HG03039 (cell line): ENCODE measurements at regions not wholly inside any gene's neighbourhood (a gene's known extent, or its start where the extent isn't known, plus 50 kb on each side); places are given as distances from the start of the nearest gene placed in this dataset.
"Not testable (repeated sequence)": the region's sequence is repeated elsewhere in the genome, so short reads cannot be mapped to it uniquely, and the experiment has no call there.

ENCODE experiments used
- ATAC-seq: cut with Tn5 transposase; IDR thresholded peaks from one replicate; pipeline ENCODE4 v1.9.1; 2021; ENCODE audit warnings: mild to moderate bottlenecking, moderate library complexity; ENCODE audit not compliant: unreplicated experiment

DNA sequence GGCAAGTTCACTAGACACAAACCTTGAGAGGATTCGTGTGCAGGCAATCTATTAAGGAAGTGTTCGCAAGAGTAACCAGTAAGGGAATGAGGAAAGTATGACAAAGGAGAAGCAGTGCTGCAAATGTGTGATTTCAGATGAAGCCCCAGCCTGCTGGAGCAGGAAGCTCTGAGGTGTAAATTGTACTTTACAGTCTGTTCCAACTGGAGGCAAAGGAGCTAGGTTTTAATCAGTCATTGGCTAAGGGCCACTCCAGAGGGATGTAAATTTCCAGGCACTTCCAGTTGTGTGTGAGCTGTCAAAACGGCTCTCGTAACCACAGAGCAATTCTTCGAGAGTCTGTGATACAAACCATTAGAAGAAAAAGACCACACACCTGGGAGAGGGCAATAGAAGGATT, 359.5 kb upstream of the FAM98A start:
- ATAC-seq: no peak

DNA sequence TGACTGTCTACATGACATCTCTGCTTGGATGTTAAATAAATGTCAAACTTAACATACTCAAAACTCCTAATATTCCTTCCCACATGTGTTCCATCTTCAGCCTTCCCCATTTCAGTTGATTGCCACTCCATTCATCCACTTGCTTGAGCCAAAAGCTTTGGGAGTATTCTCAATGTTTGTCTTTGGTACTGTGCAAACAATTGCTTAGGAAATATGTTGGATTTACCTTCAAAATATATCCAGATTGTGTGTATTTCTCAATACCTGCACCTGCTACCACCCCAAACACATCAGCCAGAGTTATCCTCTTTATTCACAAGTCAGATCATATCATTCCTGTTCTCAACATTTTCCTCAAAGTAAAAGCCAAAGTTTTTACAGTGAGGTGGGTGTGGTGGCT, 350.3 kb upstream of the FAM98A start:
- no peak for ATAC-seq

DNA sequence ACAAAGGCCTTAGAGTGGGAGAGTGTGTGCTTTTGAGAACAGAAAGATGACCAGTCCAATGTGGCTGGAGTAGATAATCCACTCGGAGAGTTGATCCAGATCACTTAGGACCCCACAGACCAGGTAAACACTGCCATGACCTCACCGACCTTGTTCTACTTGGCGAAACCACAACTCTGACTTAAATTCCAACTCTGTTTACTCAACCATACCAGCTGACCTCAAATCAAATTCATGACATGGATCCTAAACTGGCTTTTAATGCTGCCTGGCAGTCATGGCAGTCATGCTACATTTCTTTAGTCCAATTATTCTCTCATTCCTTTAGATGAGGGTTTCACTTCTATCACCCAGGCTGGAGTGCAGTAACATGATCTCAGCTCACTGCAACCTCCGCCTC, 347.1 kb upstream of the FAM98A start:
- no peak for ATAC-seq

DNA sequence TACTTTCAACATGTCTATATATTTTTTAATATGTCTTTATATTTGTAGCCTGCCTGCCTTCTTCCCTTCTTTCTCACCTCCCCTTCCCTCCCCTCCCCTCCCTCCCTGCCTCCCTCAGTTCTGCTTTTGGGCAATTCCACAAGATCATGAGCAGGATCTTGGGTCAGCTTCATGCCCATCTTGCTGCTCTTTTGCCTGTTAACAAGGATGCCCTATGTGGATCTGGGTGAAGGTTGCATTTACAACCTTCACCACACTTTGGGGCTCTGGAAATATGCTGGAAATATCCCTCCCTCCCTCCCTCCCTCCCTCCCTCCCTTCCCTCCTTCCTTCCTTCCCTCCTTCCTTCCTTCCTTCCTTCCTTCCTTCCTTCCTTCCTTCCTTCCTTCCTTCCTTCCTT, 334.1 kb upstream of the FAM98A start:
- ATAC-seq: no peak

DNA sequence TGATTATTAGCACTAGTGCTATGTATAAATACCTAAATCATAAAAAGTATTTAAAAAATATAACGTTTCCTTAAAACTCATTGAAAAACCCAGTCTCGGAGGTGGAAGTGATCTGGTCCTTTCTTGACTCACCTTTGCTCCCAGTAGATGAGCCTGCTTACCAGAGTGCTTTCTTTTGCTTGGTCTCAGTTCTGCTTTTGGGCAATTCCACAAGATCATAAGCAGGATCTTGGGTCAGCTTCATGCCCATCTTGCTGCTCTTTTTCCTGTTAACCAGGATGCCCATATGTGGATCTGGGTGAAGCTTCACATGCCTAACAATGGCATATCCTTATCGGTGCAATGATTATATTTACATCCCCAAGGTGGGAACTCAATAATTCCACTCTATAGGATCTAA, 332.1 kb upstream of the FAM98A start:
- no peak for ATAC-seq

GRCh38 chr2:33929467-33929866, 330.4 kb upstream of the FAM98A start:
- ATAC-seq: no peak

DNA sequence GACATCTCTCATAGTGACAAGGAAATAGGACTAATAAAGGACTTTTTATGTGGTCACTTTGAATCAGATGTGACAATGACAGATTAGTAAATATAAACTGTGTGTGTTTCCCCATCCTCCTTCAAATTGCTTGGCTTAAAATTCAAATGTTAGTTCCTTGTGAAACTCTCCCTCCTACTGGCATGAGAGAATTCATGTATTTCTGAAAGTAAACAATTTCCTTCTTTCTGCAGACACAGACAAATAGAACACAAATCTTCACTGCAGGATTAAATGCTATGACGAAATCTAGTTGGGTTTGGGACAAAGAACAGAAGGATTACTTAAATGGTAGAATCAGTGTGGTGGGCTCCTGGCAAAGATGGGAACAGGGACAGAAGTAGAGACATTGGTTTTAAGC, 328.7 kb upstream of the FAM98A start:
- no peak for ATAC-seq

GRCh38 chr2:33925311-33925710, 326.2 kb upstream of the FAM98A start:
- no peak for ATAC-seq

DNA sequence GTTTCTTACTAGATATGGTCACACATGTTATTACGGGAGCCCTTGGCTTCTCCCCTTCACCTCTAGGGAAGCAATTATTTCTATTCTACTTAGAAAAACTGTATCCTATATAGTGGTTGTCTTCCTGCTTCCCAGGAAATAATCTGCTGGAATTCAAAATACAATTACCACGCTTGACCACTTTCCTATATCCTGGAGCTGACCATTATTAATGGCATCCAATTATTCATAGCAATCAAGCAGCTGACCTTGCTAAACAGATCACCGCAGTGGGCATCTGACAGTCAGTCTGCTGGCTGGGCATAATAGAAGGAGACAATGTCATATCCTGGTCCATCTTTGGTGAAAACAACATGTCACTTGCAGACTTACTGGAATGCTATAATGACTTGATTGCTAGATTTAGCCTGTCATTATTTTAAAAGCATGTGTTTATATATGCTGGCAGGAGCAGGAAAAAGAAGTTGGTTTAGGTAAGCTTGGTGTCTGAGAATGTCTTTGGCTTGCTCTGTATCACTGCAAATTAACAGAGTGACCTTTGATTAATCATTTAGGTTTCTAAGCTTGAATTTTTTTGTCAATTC, 325.6 kb upstream of the FAM98A start:
- no peak for ATAC-seq

DNA sequence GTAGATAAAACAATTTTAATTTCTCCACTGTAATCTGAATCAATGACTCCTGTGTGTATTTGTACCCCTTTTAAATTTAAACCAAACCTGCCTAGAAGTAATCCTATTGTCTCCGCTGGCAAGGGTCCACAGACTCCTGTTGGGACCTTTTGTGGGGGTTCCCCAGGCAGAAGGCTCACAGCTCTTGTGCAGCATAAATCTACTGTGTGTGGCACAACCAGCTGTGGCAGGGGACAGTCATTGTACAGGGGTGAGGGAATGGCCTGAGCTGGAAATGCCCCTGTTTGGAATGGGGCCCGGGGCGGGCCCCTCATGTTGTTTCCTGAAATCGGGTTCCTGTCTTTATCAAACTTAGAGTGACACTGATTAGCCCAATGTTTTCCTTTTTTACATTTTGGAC, 318.2 kb upstream of the FAM98A start:
- ATAC-seq: no peak

DNA sequence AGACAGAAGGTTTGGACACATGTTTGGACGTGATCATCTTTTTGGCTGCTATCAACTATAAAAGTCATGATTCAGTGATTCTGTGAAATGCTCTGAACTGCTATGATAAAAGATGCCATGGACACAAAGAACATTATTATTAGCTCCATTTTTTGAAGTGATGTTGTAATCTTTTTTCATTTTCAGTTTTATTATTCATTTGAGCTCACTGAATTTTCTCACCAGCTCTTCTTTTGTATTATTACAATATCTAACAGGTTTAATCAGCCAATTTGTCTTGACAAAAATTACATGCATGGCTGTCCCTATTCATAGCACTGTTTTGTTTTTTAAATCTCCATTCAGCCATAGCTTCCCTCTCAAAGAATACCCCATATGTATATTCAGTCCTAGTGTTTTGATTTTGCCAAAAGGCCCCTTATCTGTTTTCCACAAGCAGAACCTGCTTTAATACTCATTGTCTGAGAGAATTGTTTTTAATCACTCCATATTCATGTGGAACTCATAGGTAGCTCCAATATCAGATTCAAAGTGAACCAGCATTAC, 314.0 kb upstream of the FAM98A start:
- no peak for ATAC-seq

GRCh38 chr2:33911327-33911726, 312.2 kb upstream of the FAM98A start:
- ATAC-seq: no peak

GRCh38 chr2:33909945-33910695, 311.0 kb upstream of the FAM98A start:
- ATAC-seq: no peak

DNA sequence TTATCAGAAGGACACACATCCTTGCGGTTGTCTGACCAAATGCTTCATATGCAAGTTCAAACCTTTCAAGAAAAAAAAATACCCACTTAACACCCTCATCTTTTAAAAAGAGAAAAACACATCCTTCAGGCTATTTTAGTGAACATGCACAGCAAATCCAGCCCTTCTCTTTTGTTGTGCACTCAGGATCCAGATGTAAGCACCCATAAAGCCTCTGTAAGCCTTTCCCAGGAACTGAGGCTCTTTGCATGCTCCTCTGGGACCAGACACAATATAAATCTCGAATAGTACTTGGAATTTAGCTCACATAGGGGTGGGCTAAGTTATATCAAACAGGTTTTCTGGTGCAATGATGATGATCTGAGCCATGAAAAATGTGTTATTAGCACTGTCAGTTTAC, 308.8 kb upstream of the FAM98A start:
- no peak for ATAC-seq

DNA sequence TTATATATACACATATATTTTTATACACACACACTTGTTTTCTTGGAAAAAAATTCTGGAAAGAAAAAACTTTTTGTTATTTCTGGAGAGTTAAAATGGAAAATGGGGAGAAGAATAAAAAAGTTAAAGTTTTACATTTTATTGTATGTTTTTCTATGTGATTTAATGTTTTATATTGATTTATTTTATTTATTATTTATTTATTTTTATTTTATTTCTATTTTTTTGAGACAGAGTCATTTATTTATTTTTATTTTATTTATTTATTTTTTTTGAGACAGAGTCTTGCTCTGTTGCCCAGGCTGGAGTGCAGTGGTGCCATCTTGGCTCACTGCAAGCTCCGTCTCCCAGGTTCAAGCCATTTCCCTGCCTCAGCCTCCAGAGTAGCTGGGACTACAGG, 307.0 kb upstream of the FAM98A start:
- ATAC-seq: not testable (repeated sequence)

GRCh38 chr2:33904801-33905200, 305.7 kb upstream of the FAM98A start:
- ATAC-seq: no peak

DNA sequence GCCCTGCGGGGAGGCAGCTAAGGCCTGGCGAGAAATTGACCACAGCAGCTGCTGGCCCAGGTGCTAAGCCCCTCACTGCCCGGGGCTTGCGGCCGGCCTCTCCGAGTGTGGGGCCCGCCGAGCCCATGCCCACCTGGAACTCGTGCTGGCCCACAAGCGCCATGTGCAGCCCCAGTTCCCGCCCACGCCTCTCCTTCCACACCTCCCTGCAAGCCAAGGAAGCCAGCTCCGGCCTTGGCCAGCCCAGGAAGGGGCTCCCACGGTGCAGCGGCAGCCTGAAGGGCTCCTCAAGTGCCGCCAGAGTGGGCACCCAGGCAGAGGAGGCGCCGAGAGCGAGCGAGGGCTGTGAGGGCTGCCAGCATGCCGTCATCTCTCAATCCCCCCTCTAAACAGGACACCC, 304.6 kb upstream of the FAM98A start:
- ATAC-seq: no peak

GRCh38 chr2:33903215-33903614, 304.1 kb upstream of the FAM98A start:
- no peak for ATAC-seq

DNA sequence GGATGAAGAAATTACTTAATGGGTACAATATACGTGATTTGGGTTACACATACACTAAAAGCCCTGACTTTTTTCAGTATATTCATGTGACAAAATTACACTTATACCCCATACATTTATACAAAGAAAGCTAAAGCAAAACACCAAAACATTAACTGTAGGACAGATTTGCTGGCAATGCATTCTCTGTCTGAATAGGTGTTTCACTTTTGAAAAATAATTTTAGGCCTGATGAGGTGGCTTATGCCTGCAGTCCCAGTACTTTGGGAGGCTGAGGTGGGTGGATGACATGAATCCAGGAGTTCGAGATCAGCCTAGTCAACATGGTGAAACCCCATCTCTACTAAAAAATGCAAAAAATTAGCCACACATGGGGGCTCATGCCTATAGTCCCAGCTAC, 301.5 kb upstream of the FAM98A start:
- no peak for ATAC-seq

DNA sequence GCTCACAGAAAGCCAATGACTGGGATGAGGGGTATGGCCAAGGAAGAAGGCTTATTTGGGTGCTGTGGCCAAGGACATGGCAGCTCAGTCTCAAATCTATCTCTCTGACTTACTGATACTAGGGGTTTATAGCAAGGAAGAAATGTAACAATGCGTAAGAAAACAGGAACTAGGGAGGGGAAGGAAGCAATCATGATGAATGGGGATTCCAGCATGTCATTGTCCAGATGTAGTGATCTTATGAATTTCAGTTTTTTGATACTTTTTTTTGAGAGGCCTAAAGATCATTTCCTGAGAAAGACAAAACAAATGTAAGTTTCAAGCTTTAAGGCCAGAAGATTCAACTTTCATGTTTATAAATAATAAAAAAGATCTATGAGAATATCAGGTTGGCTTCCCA, 298.6 kb upstream of the FAM98A start:
- ATAC-seq: no peak

GRCh38 chr2:33893824-33894223, 294.7 kb upstream of the FAM98A start:
- ATAC-seq: no peak

GRCh38 chr2:33891616-33892015, 292.5 kb upstream of the FAM98A start:
- no peak for ATAC-seq

- ATAC-seq: no peak
These were observed 291.6 kb upstream of the FAM98A start for GRCh38 chr2:33890686-33891085.
